GM12872 (cell line): ENCODE measurements at regions not wholly inside any gene's neighbourhood (a gene's known extent, or its start where the extent isn't known, plus 50 kb on each side); places are given as distances from the start of the nearest gene placed in this dataset.

Experiments
- CTCF ChIP-seq: IDR thresholded peaks from 3 replicates; pipeline ENCODE4 v1.5.1; 2011; ENCODE audit warnings: low read depth, mild to moderate bottlenecking, low read length, moderate library complexity; ENCODE audit not compliant: insufficient read depth

GRCh38 chr10:129023082-129023481 is 444.0 kb upstream of the MGMT start:
- TF ChIP-seq CTCF, result no peak

- TF ChIP-seq CTCF, result no peak
Observed at GRCh38 chr10:129024046-129024445, 443.0 kb upstream of the MGMT start.

GRCh38 chr10:129025787-129026186 is 441.3 kb upstream of the MGMT start:
- TF ChIP-seq CTCF, result no peak

- TF ChIP-seq CTCF, result no peak
Observed at GRCh38 chr10:129027906-129028305, 439.1 kb upstream of the MGMT start.

- TF ChIP-seq CTCF, result no peak
Observed at GRCh38 chr10:129028451-129028850, 438.6 kb upstream of the MGMT start.

GRCh38 chr10:129029051-129029450 is 438.0 kb upstream of the MGMT start:
- TF ChIP-seq CTCF, result no peak

GRCh38 chr10:129029851-129030602 is 437.0 kb upstream of the MGMT start:
- no peak for TF ChIP-seq CTCF
